NCI-H128 (cell line): ENCODE measurements at regions not wholly inside any gene's neighbourhood (a gene's known extent, or its start where the extent isn't known, plus 50 kb on each side); places are given as distances from the start of the nearest gene placed in this dataset.

ENCODE experiments used
- DNase-seq: peaks from one replicate; lab custom pipeline; 2025; ENCODE audit not compliant: unreplicated experiment; lab: John Stamatoyannopoulos, UW

- no peak for DNase-seq
Observed at GRCh38 chr5:74266836-74267235, 373.7 kb downstream of the ENC1 start.

GRCh38 chr5:74266132-74266531 is 374.4 kb downstream of the ENC1 start:
- DNase-seq: no peak

- no peak for DNase-seq
Observed at GRCh38 chr5:74262544-74263207, 377.9 kb downstream of the ENC1 start.

- DNase-seq: no peak
Observed at GRCh38 chr5:74261866-74262265, 378.7 kb downstream of the ENC1 start.

- no peak for DNase-seq
Observed at GRCh38 chr5:74261421-74261820, 379.1 kb downstream of the ENC1 start.

GRCh38 chr5:74259572-74259971 is 381.0 kb downstream of the ENC1 start:
- DNase-seq: no peak

GRCh38 chr5:74258314-74258665 is 382.2 kb downstream of the ENC1 start:
- no peak for DNase-seq

- no peak for DNase-seq
Observed at GRCh38 chr5:74257645-74258313, 382.7 kb downstream of the ENC1 start.

- no peak for DNase-seq
Observed at GRCh38 chr5:74257060-74257527, 383.4 kb downstream of the ENC1 start.

- no peak for DNase-seq
Observed at GRCh38 chr5:74255692-74256392, 384.7 kb downstream of the ENC1 start.

- no peak for DNase-seq
Observed at GRCh38 chr5:74254257-74254656, 386.3 kb downstream of the ENC1 start.

- no peak for DNase-seq
Observed at GRCh38 chr5:74252044-74252443, 388.5 kb downstream of the ENC1 start.

- no peak for DNase-seq
Observed at GRCh38 chr5:74251141-74252035, 389.1 kb downstream of the ENC1 start.

GRCh38 chr5:74250304-74251102 is 390.0 kb downstream of the ENC1 start:
- no peak for DNase-seq

GRCh38 chr5:74248576-74248975 is 392.0 kb downstream of the ENC1 start:
- no peak for DNase-seq

- DNase-seq: no peak
Observed at GRCh38 chr5:74244406-74244805, 396.1 kb downstream of the ENC1 start.

- DNase-seq: no peak
Observed at GRCh38 chr5:74243634-74244033, 396.9 kb downstream of the ENC1 start.

GRCh38 chr5:74242516-74242915 is 398.0 kb downstream of the ENC1 start:
- no peak for DNase-seq

- DNase-seq: no peak
Observed at GRCh38 chr5:74241751-74242140, 398.8 kb downstream of the ENC1 start.
